CD8-positive, alpha-beta memory T cell (primary cell): ENCODE measurements at regions not wholly inside any gene's neighbourhood (a gene's known extent, or its start where the extent isn't known, plus 50 kb on each side); places are given as distances from the start of the nearest gene placed in this dataset.

Source experiments
- CTCF ChIA-PET: fragments of 350-600 bp; sonication (Branson Sonifier 250); formaldehyde crosslinking; loops from one replicate; lab custom pipeline; 2021; ENCODE audit warnings: antibody characterized with exemption; lab: Charles Lee
- POLR2A ChIA-PET: fragments of 350-600 bp; sonication (Branson Sonifier 250); formaldehyde crosslinking; loops from one replicate; lab custom pipeline; 2021; ENCODE audit warnings: antibody characterized with exemption; lab: Charles Lee
- DNase-seq, 5 donors: peaks; one replicate each; pipeline versions ENCODE4 v3.0.0 to v3.0.0-alpha.2; 2020 to 2022; ENCODE audit warnings: mixed read lengths in 1 of 5
- H3K27ac ChIP-seq: one replicate; pipeline ENCODE4 v1.7.0; 2013; ENCODE audit warnings: low read depth, mild to moderate bottlenecking, low read length, moderate library complexity
- H3K27me3 ChIP-seq: 2 replicates; pipeline ENCODE4 v1.7.0; 2013; ENCODE audit warnings: low read length, mild to moderate bottlenecking; ENCODE audit not compliant: insufficient read depth, poor library complexity, severe bottlenecking
- H3K36me3 ChIP-seq: 2 replicates; pipeline ENCODE4 v1.7.0; 2013; ENCODE audit warnings: mild to moderate bottlenecking, low read length, moderate library complexity; ENCODE audit not compliant: insufficient read depth
- H3K4me1 ChIP-seq: 2 replicates; pipeline ENCODE4 v1.7.0; 2013; ENCODE audit warnings: mild to moderate bottlenecking, low read length, moderate library complexity; ENCODE audit not compliant: insufficient read depth
- H3K4me3 ChIP-seq: 2 replicates; pipeline ENCODE4 v1.7.0; 2013; ENCODE audit warnings: mild to moderate bottlenecking, low read length
- H3K9me3 ChIP-seq: 2 replicates; pipeline ENCODE4 v1.7.0; 2013; ENCODE audit warnings: mild to moderate bottlenecking, low read length
- H3K27ac Mint-ChIP-seq, 8 donors: one replicate each; pipeline ENCODE4 v1.8.0; 2020 to 2021; ENCODE audit warnings: mixed read lengths in 8 of 8, mild to moderate bottlenecking in 6 of 8, inconsistent platforms in 3 of 8, moderate library complexity in 3 of 8
- H3K27me3 Mint-ChIP-seq, 2 donors: one replicate each; pipeline ENCODE4 v1.8.0; 2020 to 2021; ENCODE audit warnings: mixed read lengths in 2 of 2, mild to moderate bottlenecking in 1 of 2, moderate library complexity in 1 of 2
- H3K36me3 Mint-ChIP-seq, 3 donors: one replicate each; pipeline ENCODE4 v1.8.0; 2020 to 2021; ENCODE audit warnings: mixed read lengths in 3 of 3, inconsistent platforms in 1 of 3, mild to moderate bottlenecking in 1 of 3
- H3K4me1 Mint-ChIP-seq, 3 donors: one replicate each; pipeline ENCODE4 v1.8.0; 2020 to 2021; ENCODE audit warnings: mixed read lengths in 3 of 3, inconsistent platforms in 1 of 3, mild to moderate bottlenecking in 1 of 3
- H3K4me3 Mint-ChIP-seq, 7 donors: one replicate each; pipeline ENCODE4 v1.8.0; 2020 to 2021; ENCODE audit warnings: mixed read lengths in 7 of 7, mild to moderate bottlenecking in 6 of 7, moderate library complexity in 4 of 7, inconsistent platforms in 2 of 7
- H3K9me3 Mint-ChIP-seq, 5 donors: one replicate each; pipeline ENCODE4 v1.8.0; 2020 to 2022; ENCODE audit warnings: mixed read lengths in 5 of 5, mild to moderate bottlenecking in 3 of 5, moderate library complexity in 2 of 5, inconsistent platforms in 1 of 5

- no peaks in the 10 kb centered on the region for H3K4me1 ChIP-seq
- no peak for DNase-seq
- ChIA-PET POLR2A (no interaction called here), CTCF (no interaction called here)
- H3K9me3 Mint-ChIP-seq, result peaks cover 1 to 15% (median 6%) of the 10 kb centered on the region in 5 donors
- no peaks in the 10 kb centered on the region for H3K4me1 Mint-ChIP-seq
- H3K9me3 ChIP-seq, result no peaks in the 10 kb centered on the region
- H3K27ac Mint-ChIP-seq, result no peak overlapping the region
- no peak overlapping the region for H3K4me3 Mint-ChIP-seq
- no peaks in the 10 kb centered on the region for H3K27me3 Mint-ChIP-seq
- H3K4me3 ChIP-seq, result no peak overlapping the region
- H3K36me3 Mint-ChIP-seq, result no peaks in the 10 kb centered on the region
- H3K27me3 ChIP-seq, result no peaks in the 10 kb centered on the region
- H3K27ac ChIP-seq, result no peak overlapping the region
- H3K36me3 ChIP-seq, result no peaks in the 10 kb centered on the region
Measured at GRCh38 chr9:28926306-28926705, 1353.0 kb upstream of the C9orf72 start.

GRCh38 chr9:28927691-28928090 is 1354.4 kb upstream of the C9orf72 start:
- CTCF ChIA-PET, result no interaction called here
- no peaks in the 10 kb centered on the region for H3K36me3 Mint-ChIP-seq
- no peaks in the 10 kb centered on the region for H3K27me3 Mint-ChIP-seq
- peaks cover 1 to 17% (median 9%) of the 10 kb centered on the region in 5 donors for H3K9me3 Mint-ChIP-seq
- DNase-seq, result no peak
- Histone ChIP-seq H3K4me3 (no peak overlapping the region), H3K4me1 (no peaks in the 10 kb centered on the region), H3K36me3 (no peaks in the 10 kb centered on the region), H3K27me3 (no peaks in the 10 kb centered on the region), H3K9me3 (no peaks in the 10 kb centered on the region), H3K27ac (no peak overlapping the region)
- H3K4me1 Mint-ChIP-seq, result no peaks in the 10 kb centered on the region
- H3K27ac Mint-ChIP-seq, result no peak overlapping the region
- H3K4me3 Mint-ChIP-seq, result no peak overlapping the region
- POLR2A ChIA-PET, result no interaction called here

- no peaks in the 10 kb centered on the region for H3K36me3 ChIP-seq
- H3K9me3 Mint-ChIP-seq, result peaks cover 1 to 19% (median 9%) of the 10 kb centered on the region in 5 donors
- no peaks in the 10 kb centered on the region for H3K9me3 ChIP-seq
- H3K27ac ChIP-seq, result no peak overlapping the region
- H3K27me3 Mint-ChIP-seq, result no peaks in the 10 kb centered on the region
- H3K27ac Mint-ChIP-seq, result no peak overlapping the region
- ChIA-PET CTCF (no interaction called here), POLR2A (no interaction called here)
- no peaks in the 10 kb centered on the region for H3K36me3 Mint-ChIP-seq
- no peak overlapping the region for H3K4me3 ChIP-seq
- no peaks in the 10 kb centered on the region for H3K4me1 ChIP-seq
- H3K4me3 Mint-ChIP-seq, result no peak overlapping the region
- no peaks in the 10 kb centered on the region for H3K27me3 ChIP-seq
- no peak for DNase-seq
- no peaks in the 10 kb centered on the region for H3K4me1 Mint-ChIP-seq
Measured at GRCh38 chr9:28929433-28929832, 1356.2 kb upstream of the C9orf72 start.

- H3K4me1 ChIP-seq, result no peaks in the 10 kb centered on the region
- ChIA-PET POLR2A (no interaction called here), CTCF (no interaction called here)
- DNase-seq, result no peak
- Mint-ChIP-seq H3K27ac (no peak overlapping the region), H3K36me3 (no peaks in the 10 kb centered on the region), H3K27me3 (no peaks in the 10 kb centered on the region), H3K4me1 (no peaks in the 10 kb centered on the region), H3K4me3 (no peak overlapping the region), H3K9me3 (peaks cover 1 to 19% (median 9%) of the 10 kb centered on the region in 5 donors)
- no peak overlapping the region for H3K27ac ChIP-seq
- no peak overlapping the region for H3K4me3 ChIP-seq
- no peaks in the 10 kb centered on the region for H3K27me3 ChIP-seq
- H3K9me3 ChIP-seq, result no peaks in the 10 kb centered on the region
- H3K36me3 ChIP-seq, result no peaks in the 10 kb centered on the region
Measured at GRCh38 chr9:28930766-28931165, 1357.5 kb upstream of the C9orf72 start.

- H3K27me3 ChIP-seq, result no peaks in the 10 kb centered on the region
- H3K27ac ChIP-seq, result no peak overlapping the region
- no peaks in the 10 kb centered on the region for H3K36me3 ChIP-seq
- CTCF ChIA-PET, result no interaction called here
- Mint-ChIP-seq H3K36me3 (no peaks in the 10 kb centered on the region), H3K4me1 (no peaks in the 10 kb centered on the region), H3K27me3 (no peaks in the 10 kb centered on the region), H3K9me3 (peaks cover 3 to 21% (median 9%) of the 10 kb centered on the region in 5 donors), H3K4me3 (no peak overlapping the region), H3K27ac (no peak overlapping the region)
- H3K9me3 ChIP-seq, result no peaks in the 10 kb centered on the region
- no peak overlapping the region for H3K4me3 ChIP-seq
- H3K4me1 ChIP-seq, result no peaks in the 10 kb centered on the region
- POLR2A ChIA-PET, result no interaction called here
- DNase-seq, result no peak
Measured at GRCh38 chr9:28934111-28934510, 1360.8 kb upstream of the C9orf72 start.

GRCh38 chr9:28938981-28939380 is 1365.7 kb upstream of the C9orf72 start:
- no peak overlapping the region for H3K4me3 ChIP-seq
- Mint-ChIP-seq H3K4me1 (no peaks in the 10 kb centered on the region), H3K9me3 (peaks cover 2 to 27% (median 3%) of the 10 kb centered on the region in 5 donors), H3K27ac (no peak overlapping the region), H3K27me3 (no peaks in the 10 kb centered on the region), H3K36me3 (no peaks in the 10 kb centered on the region), H3K4me3 (no peak overlapping the region)
- ChIA-PET POLR2A (no interaction called here), CTCF (no interaction called here)
- no peaks in the 10 kb centered on the region for H3K9me3 ChIP-seq
- H3K27me3 ChIP-seq, result no peaks in the 10 kb centered on the region
- no peak overlapping the region for H3K27ac ChIP-seq
- H3K4me1 ChIP-seq, result no peaks in the 10 kb centered on the region
- no peaks in the 10 kb centered on the region for H3K36me3 ChIP-seq
- DNase-seq, result no peak

- no peak overlapping the region for H3K4me3 ChIP-seq
- Mint-ChIP-seq H3K4me1 (no peaks in the 10 kb centered on the region), H3K9me3 (peaks cover 0 to 27% (median 3%) of the 10 kb centered on the region in 5 donors), H3K4me3 (no peak overlapping the region), H3K27ac (no peak overlapping the region), H3K36me3 (no peaks in the 10 kb centered on the region), H3K27me3 (no peaks in the 10 kb centered on the region)
- no peaks in the 10 kb centered on the region for H3K4me1 ChIP-seq
- H3K27ac ChIP-seq, result no peak overlapping the region
- no peaks in the 10 kb centered on the region for H3K9me3 ChIP-seq
- DNase-seq, result no peak
- H3K36me3 ChIP-seq, result no peaks in the 10 kb centered on the region
- CTCF ChIA-PET, result no interaction called here
- no peaks in the 10 kb centered on the region for H3K27me3 ChIP-seq
- POLR2A ChIA-PET, result no interaction called here
Measured at GRCh38 chr9:28941856-28942255, 1368.6 kb upstream of the C9orf72 start.

- H3K27ac Mint-ChIP-seq, result no peak overlapping the region
- H3K4me1 Mint-ChIP-seq, result no peaks in the 10 kb centered on the region
- no peaks in the 10 kb centered on the region for H3K4me1 ChIP-seq
- DNase-seq, result no peak
- no peak overlapping the region for H3K4me3 ChIP-seq
- no peaks in the 10 kb centered on the region for H3K9me3 ChIP-seq
- no peaks in the 10 kb centered on the region for H3K27me3 Mint-ChIP-seq
- no peaks in the 10 kb centered on the region for H3K27me3 ChIP-seq
- POLR2A ChIA-PET, result no interaction called here
- H3K9me3 Mint-ChIP-seq, result peaks cover 0 to 25% (median 2%) of the 10 kb centered on the region in 5 donors
- no peak overlapping the region for H3K4me3 Mint-ChIP-seq
- CTCF ChIA-PET, result no interaction called here
- H3K27ac ChIP-seq, result no peak overlapping the region
- no peaks in the 10 kb centered on the region for H3K36me3 Mint-ChIP-seq
- no peaks in the 10 kb centered on the region for H3K36me3 ChIP-seq
Measured at GRCh38 chr9:28942941-28943340, 1369.7 kb upstream of the C9orf72 start.

GRCh38 chr9:28946648-28947047 is 1373.4 kb upstream of the C9orf72 start:
- Mint-ChIP-seq H3K4me3 (no peak overlapping the region), H3K27ac (no peak overlapping the region), H3K36me3 (no peaks in the 10 kb centered on the region), H3K4me1 (no peaks in the 10 kb centered on the region), H3K9me3 (peaks cover 5 to 23% (median 13%) of the 10 kb centered on the region in 5 donors), H3K27me3 (no peaks in the 10 kb centered on the region)
- Histone ChIP-seq H3K27ac (no peak overlapping the region), H3K27me3 (no peaks in the 10 kb centered on the region), H3K9me3 (no peaks in the 10 kb centered on the region), H3K4me3 (no peak overlapping the region), H3K4me1 (no peaks in the 10 kb centered on the region), H3K36me3 (no peaks in the 10 kb centered on the region)
- DNase-seq, result no peak
- POLR2A ChIA-PET, result no interaction called here
- CTCF ChIA-PET, result no interaction called here
